Renal cortical epithelial cell (primary cell): ENCODE measurements at regions not wholly inside any gene's neighbourhood (a gene's known extent, or its start where the extent isn't known, plus 50 kb on each side); places are given as distances from the start of the nearest gene placed in this dataset.
"Not testable (repeated sequence)": the region's sequence is repeated elsewhere in the genome, so short reads cannot be mapped to it uniquely, and the experiment has no call there.

Source experiments
- DNase-seq: peaks from one replicate; pipeline ENCODE4 v3.0.0-alpha.2; 2011; ENCODE audit warnings: low read depth

GRCh38 chr2:58620093-58620492 is 379.0 kb upstream of the FANCL start:
- DNase-seq: no peak

- no peak for DNase-seq
Measured at GRCh38 chr2:58616961-58617360, 375.8 kb upstream of the FANCL start.

GRCh38 chr2:58614219-58614618 is 373.1 kb upstream of the FANCL start:
- DNase-seq: no peak

GRCh38 chr2:58612973-58613372 is 371.8 kb upstream of the FANCL start:
- DNase-seq: no peak

GRCh38 chr2:58609326-58609725 is 368.2 kb upstream of the FANCL start:
- no peak for DNase-seq

- DNase-seq: no peak
Measured at GRCh38 chr2:58608146-58608545, 367.0 kb upstream of the FANCL start.

GRCh38 chr2:58607448-58607847 is 366.3 kb upstream of the FANCL start:
- DNase-seq: no peak

GRCh38 chr2:58606799-58607198 is 365.7 kb upstream of the FANCL start:
- DNase-seq: no peak

- no peak for DNase-seq
Measured at GRCh38 chr2:58604096-58604495, 363.0 kb upstream of the FANCL start.

- peak; percentile 22 for DNase-seq
Measured at GRCh38 chr2:58601017-58601416, 359.9 kb upstream of the FANCL start.

- DNase-seq: no peak
Measured at GRCh38 chr2:58598171-58598570, 357.0 kb upstream of the FANCL start.

- no peak for DNase-seq
Measured at GRCh38 chr2:58595714-58596113, 354.6 kb upstream of the FANCL start.

- peak; percentile 40 for DNase-seq
Measured at GRCh38 chr2:58594762-58595161, 353.6 kb upstream of the FANCL start.

GRCh38 chr2:58594175-58594574 is 353.1 kb upstream of the FANCL start:
- DNase-seq: no peak

GRCh38 chr2:58586178-58586577 is 345.1 kb upstream of the FANCL start:
- DNase-seq: not testable (repeated sequence)

- no peak for DNase-seq
Measured at GRCh38 chr2:58585233-58585632, 344.1 kb upstream of the FANCL start.

- no peak for DNase-seq
Measured at GRCh38 chr2:58584606-58585118, 343.5 kb upstream of the FANCL start.

GRCh38 chr2:58578276-58578675 is 337.2 kb upstream of the FANCL start:
- no peak for DNase-seq

GRCh38 chr2:58574873-58575272 is 333.7 kb upstream of the FANCL start:
- DNase-seq: no peak

GRCh38 chr2:58572731-58573130 is 331.6 kb upstream of the FANCL start:
- no peak for DNase-seq

GRCh38 chr2:58571181-58571852 is 330.2 kb upstream of the FANCL start:
- DNase-seq: peak; percentile 74

- peak; percentile 33 for DNase-seq
Measured at GRCh38 chr2:58569475-58570185, 328.5 kb upstream of the FANCL start.

- no peak for DNase-seq
Measured at GRCh38 chr2:58568901-58569300, 327.8 kb upstream of the FANCL start.
